H1 (cell line): ENCODE measurements at regions not wholly inside any gene's neighbourhood (a gene's known extent, or its start where the extent isn't known, plus 50 kb on each side); places are given as distances from the start of the nearest gene placed in this dataset.

Experiments
- ATF3 ChIP-seq: IDR thresholded peaks from 2 replicates; pipeline ENCODE4 v1.6.1; 2011; ENCODE audit warnings: low read depth, mild to moderate bottlenecking, low read length; ENCODE audit not compliant: insufficient read depth
- CEBPB ChIP-seq: IDR thresholded peaks from 2 replicates; pipeline ENCODE4 v1.6.1; 2012; ENCODE audit warnings: low read depth, low read length
- CHD2 ChIP-seq: IDR thresholded peaks from 2 replicates; pipeline ENCODE4 v1.6.1; 2012; ENCODE audit warnings: low read length, improper control_type of control experiment
- RAD21 ChIP-seq, 2 experiments: IDR thresholded peaks in 1 of 2; conservative IDR thresholded peaks in 1 of 2; 2 replicates each; pipeline ENCODE4 v1.6.1; 2011; ENCODE audit warnings: low read depth in 2 of 2, low read length in 2 of 2, improper control_type of control experiment in 1 of 2, inconsistent platforms in 1 of 2, mild to moderate bottlenecking in 1 of 2, moderate library complexity in 1 of 2
- SIRT6 ChIP-seq: IDR thresholded peaks from one replicate; pipeline ENCODE4 v1.7.1; 2012; ENCODE audit warnings: low read length, inconsistent platforms
- TBP ChIP-seq: IDR thresholded peaks from 2 replicates; pipeline ENCODE4 v1.6.1; 2011; ENCODE audit warnings: low read depth, low read length, improper control_type of control experiment
- ZNF274 ChIP-seq: IDR thresholded peaks from 2 replicates; pipeline ENCODE4 v1.7.0; 2012; ENCODE audit warnings: low read length, borderline replicate concordance; ENCODE audit errors: extremely low read depth

GRCh38 chr16:79751471-79752184 lies 151.1 kb upstream of the MAF start (continued):
- TF ChIP-seq ZNF274, result no peak
- TF ChIP-seq SIRT6, result no peak
- no peak for TF ChIP-seq ATF3
- no peak for TF ChIP-seq CEBPB
- TF ChIP-seq TBP, result no peak
- TF ChIP-seq CHD2, result no peak
- no peak for TF ChIP-seq RAD21 (IDR thresholded peaks at IDR 0.05 in 1 of 2, conservative IDR thresholded peaks at IDR 0.05 in 1 of 2; ENCODE audit: low read depth in 2 of 2, low read length in 2 of 2)
